AG04450 (cell line): ENCODE measurements at regions not wholly inside any gene's neighbourhood (a gene's known extent, or its start where the extent isn't known, plus 50 kb on each side); places are given as distances from the start of the nearest gene placed in this dataset.
"Not testable (repeated sequence)": the region's sequence is repeated elsewhere in the genome, so short reads cannot be mapped to it uniquely, and the experiment has no call there.

Experiments
- CTCF ChIA-PET: fragments of 300-600, 350-600 bp; formaldehyde crosslinking; extraction: SDS; loops from one replicate; lab custom pipeline; 2022; ENCODE audit warnings: antibody characterized with exemption, inconsistent platforms; lab: Charles Lee
- POLR2A ChIA-PET: fragments of 350-600 bp; formaldehyde crosslinking; extraction: SDS; loops from one replicate; lab custom pipeline; 2021; ENCODE audit warnings: antibody characterized with exemption, inconsistent platforms; lab: Yijun Ruan, JAX
- DNase-seq: peaks from one replicate; pipeline ENCODE4 v3.0.0-alpha.2; 2011; ENCODE audit warnings: low read depth, low spot score
- H3K27ac ChIP-seq: one replicate; pipeline ENCODE4 v1.5.1; 2012; ENCODE audit warnings: low read depth, low read length, control low read depth
- H3K27me3 ChIP-seq: one replicate; pipeline ENCODE4 v1.6.0; 2012; ENCODE audit warnings: low read length; ENCODE audit not compliant: control insufficient read depth, insufficient read depth
- H3K4me3 ChIP-seq: 2 replicates; pipeline ENCODE4 v1.5.1; 2011; ENCODE audit warnings: mild to moderate bottlenecking, low read depth, low read length, control low read depth
- H3K9me3 ChIP-seq: 2 replicates; pipeline ENCODE4 v1.5.1; 2012; ENCODE audit warnings: low read length; ENCODE audit not compliant: control insufficient read depth, insufficient read depth
- TF ChIP-seq, protein P1 (sequence below): IDR thresholded peaks from 2 replicates; pipeline ENCODE4 v1.5.1; 2011; ENCODE audit warnings: low read depth, low read length, control low read depth, inconsistent platforms

DNA sequence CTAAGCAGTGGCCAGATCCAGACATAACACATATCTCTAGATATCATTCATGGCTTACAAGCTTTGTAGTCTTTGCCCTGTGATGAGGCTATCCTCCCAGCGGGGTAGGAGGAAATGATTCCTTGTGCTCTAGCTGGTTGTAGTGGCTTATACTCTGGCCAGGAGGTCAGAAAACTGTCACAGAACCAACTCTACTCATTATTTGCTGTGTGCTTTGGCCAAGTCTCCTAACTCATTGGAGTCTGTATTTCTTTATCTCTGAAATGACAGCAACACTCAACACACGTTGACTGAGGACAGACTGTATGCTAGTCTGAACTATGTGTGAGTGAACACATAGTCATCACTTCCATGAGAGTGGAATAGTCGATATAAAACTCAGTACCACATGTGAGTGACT, 116.7 kb upstream of the F3 start:
- ChIA-PET CTCF (no interaction called here), POLR2A (interaction anchor here (0.6 to 0.8 kb wide), 2 partner anchors 10 to 41 kb away, joined by 3 to 4 read pairs; no protein-coding TSS in a partner anchor)
- no peak for DNase-seq
- no peaks in the 10 kb centered on the region for H3K9me3 ChIP-seq
- TF ChIP-seq, protein P1, sequence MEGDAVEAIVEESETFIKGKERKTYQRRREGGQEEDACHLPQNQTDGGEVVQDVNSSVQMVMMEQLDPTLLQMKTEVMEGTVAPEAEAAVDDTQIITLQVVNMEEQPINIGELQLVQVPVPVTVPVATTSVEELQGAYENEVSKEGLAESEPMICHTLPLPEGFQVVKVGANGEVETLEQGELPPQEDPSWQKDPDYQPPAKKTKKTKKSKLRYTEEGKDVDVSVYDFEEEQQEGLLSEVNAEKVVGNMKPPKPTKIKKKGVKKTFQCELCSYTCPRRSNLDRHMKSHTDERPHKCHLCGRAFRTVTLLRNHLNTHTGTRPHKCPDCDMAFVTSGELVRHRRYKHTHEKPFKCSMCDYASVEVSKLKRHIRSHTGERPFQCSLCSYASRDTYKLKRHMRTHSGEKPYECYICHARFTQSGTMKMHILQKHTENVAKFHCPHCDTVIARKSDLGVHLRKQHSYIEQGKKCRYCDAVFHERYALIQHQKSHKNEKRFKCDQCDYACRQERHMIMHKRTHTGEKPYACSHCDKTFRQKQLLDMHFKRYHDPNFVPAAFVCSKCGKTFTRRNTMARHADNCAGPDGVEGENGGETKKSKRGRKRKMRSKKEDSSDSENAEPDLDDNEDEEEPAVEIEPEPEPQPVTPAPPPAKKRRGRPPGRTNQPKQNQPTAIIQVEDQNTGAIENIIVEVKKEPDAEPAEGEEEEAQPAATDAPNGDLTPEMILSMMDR, result no peak
- H3K4me3 ChIP-seq, result no peak overlapping the region
- H3K27ac ChIP-seq, result no peak overlapping the region
- H3K27me3 ChIP-seq, result no peaks in the 10 kb centered on the region

GRCh38 chr1:94657776-94658175, 116.2 kb upstream of the F3 start:
- H3K4me3 ChIP-seq, H3K27me3 ChIP-seq, DNase-seq, CTCF ChIA-PET, H3K27ac ChIP-seq, H3K9me3 ChIP-seq: not testable (repeated sequence)
- POLR2A ChIA-PET, result interaction anchor here (0.8 kb wide), 1 partner anchor 10 kb away, joined by 3 read pairs; no protein-coding TSS in a partner anchor

DNA sequence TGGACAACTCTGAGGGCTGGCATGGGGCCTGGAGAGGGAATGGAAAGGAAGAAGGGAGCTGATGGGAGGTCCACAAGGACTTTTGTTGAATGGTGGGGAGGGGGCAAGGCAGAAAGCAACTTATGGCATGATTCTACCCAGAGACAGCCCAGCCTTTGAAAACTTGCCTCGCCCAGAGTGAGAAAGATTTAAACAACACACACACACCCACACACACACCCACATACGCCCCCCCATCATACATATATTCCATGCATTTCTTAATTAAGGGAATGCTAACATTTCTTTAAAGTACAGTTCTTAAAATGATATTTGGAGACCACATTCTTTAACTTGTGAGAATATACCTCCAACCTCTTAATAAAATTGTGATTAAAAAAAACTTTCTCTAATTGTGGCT, 115.4 kb upstream of the F3 start:
- TF ChIP-seq, protein P1, result no peak
- H3K9me3 ChIP-seq, result no peaks in the 10 kb centered on the region
- no peaks in the 10 kb centered on the region for H3K27me3 ChIP-seq
- ChIA-PET POLR2A (no interaction called here), CTCF (no interaction called here)
- H3K4me3 ChIP-seq, result no peak overlapping the region
- no peak overlapping the region for H3K27ac ChIP-seq
- DNase-seq, result no peak

DNA sequence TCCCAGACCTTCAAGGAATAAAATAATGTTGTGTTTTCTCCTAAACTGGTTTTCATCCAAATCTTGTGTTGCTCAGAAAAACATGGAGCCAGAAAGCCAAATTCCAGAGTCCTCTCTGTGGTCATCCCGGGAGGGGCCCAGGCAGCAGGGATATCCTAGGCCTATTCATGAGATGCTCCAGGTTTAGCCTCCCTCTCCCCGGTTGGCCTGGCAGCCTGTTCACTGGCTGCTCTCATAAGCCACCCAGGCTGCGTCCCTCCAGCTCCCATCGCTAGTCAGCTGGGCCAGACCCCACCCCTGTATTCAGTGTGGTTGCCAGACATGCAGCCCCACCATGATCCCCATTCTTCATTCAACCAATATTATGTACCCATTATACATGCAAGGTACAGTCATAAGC, 113.4 kb upstream of the F3 start:
- Histone ChIP-seq H3K27me3 (no peaks in the 10 kb centered on the region), H3K9me3 (no peaks in the 10 kb centered on the region), H3K4me3 (no peak overlapping the region), H3K27ac (no peak overlapping the region)
- ChIA-PET POLR2A (no interaction called here), CTCF (no interaction called here)
- TF ChIP-seq, protein P1, result no peak
- DNase-seq, result no peak

DNA sequence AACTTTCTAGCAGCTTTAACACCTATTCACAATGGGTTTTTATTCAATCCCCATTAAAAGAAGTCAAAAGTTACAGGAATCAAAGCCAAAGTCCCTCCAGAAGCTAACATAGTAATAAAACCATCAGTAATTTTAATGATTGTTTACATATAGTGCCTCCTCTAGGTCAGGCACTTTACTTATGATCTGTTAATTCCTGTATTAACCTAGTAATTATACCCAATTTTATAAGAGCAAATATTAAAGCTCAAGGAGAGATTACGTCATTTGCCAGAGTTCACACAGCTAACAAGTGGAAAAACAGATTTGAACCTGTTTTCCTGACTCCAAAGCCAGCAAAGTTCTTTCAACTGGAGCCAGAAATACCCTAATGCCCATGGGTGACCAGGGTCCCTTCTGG, 112.9 kb upstream of the F3 start:
- Histone ChIP-seq H3K27ac (no peak overlapping the region), H3K27me3 (no peaks in the 10 kb centered on the region), H3K9me3 (no peaks in the 10 kb centered on the region), H3K4me3 (no peak overlapping the region)
- TF ChIP-seq, protein P1, result no peak
- ChIA-PET POLR2A (no interaction called here), CTCF (interaction anchor here (0.5 kb wide), 1 partner anchor 95 kb away, joined by 3 read pairs; no protein-coding TSS in a partner anchor)
- no peak for DNase-seq
